Thyroid gland (tissue), 4 donors: ENCODE measurements at regions not wholly inside any gene's neighbourhood (a gene's known extent, or its start where the extent isn't known, plus 50 kb on each side); places are given as distances from the start of the nearest gene placed in this dataset.
A peak's percentile ranks its signal among the peaks of the same experiment; 100 is the strongest.

Experiments used
- DNase-seq, 2 donors: peaks; one replicate each; pipeline ENCODE4 v3.0.0-alpha.2; 2019
- H3K27ac ChIP-seq, 3 donors: fragments of 200-600 bp; sonication (generic); 1 replicate in 2 of 3; 2 replicates in 1 of 3; pipeline ENCODE4 v1.5.1; 2016 to 2019; ENCODE audit warnings: mild to moderate bottlenecking in 1 of 3, moderate library complexity in 1 of 3
- H3K27me3 ChIP-seq: fragments of 200-600 bp; sonication (generic); one replicate; pipeline ENCODE4 v1.5.1; 2019
- H3K36me3 ChIP-seq, 2 donors: fragments of 200-600 bp; sonication (generic); one replicate each; pipeline ENCODE4 v1.5.1; 2016 to 2019
- H3K4me1 ChIP-seq, 2 donors: fragments of 200-600 bp; sonication (generic); one replicate each; pipeline ENCODE4 v1.5.1; 2017 to 2019
- H3K4me3 ChIP-seq, 3 donors: fragments of 200-600 bp; sonication (generic); replicated peaks in 1 of 3; 1 replicate in 2 of 3; 2 replicates in 1 of 3; pipeline ENCODE4 v1.5.1; 2016; ENCODE audit warnings: mild to moderate bottlenecking in 1 of 3
- H3K9me3 ChIP-seq: fragments of 200-600 bp; sonication (generic); one replicate; pipeline ENCODE4 v1.5.1; 2017
- POLR2A ChIP-seq, 2 donors: fragments of 450-650 bp; IDR thresholded peaks; one replicate each; pipeline ENCODE4 v1.6.1; 2017; ENCODE audit warnings: antibody characterized with exemption in 2 of 2, mild to moderate bottlenecking in 2 of 2, moderate library complexity in 1 of 2
- WGBS, 2 donors: methylation state at CpG; one replicate each; pipeline ENCODE4 v1.1.5; 2017; 5-methylcytosine and 5-hydroxymethylcytosine counted together
- intact Hi-C: fragments of 100-400 bp; cut with DNase I; formaldehyde crosslinking; loops from one replicate; pipeline ENCODE4 v1.15.1; 2023
- TF ChIP-seq, protein P1 (sequence below), 6 experiments: fragments of 200-600 bp in 3 of 6; fragments of 450-650 bp in 3 of 6; sonication (generic) in 3 of 6; IDR thresholded peaks; one replicate each; pipeline ENCODE4 v1.5.1; 2016 to 2019; ENCODE audit warnings: antibody characterized with exemption in 6 of 6, mild to moderate bottlenecking in 2 of 6, inconsistent platforms in 1 of 6, moderate library complexity in 1 of 6

- no peak for DNase-seq
- Histone ChIP-seq H3K36me3 (no peaks in the 10 kb centered on the region), H3K9me3 (no peaks in the 10 kb centered on the region), H3K27ac (no peak overlapping the region), H3K4me3 (no peak overlapping the region), H3K27me3 (no peaks in the 10 kb centered on the region), H3K4me1 (peaks cover 0 to 5% of the 10 kb centered on the region in 2 donors)
- WGBS, 2 donors = 77 to 89% methylated on average over 5 of the region's 5 CpGs
- intact Hi-C loops = loop anchor here (5.0 to 10.0 kb wide), 3 partner anchors 104 to 347 kb away; partner anchors contain the start of gene FOXA2
- no peak for TF ChIP-seq POLR2A (IDR thresholded peaks at IDR 0.05)
- TF ChIP-seq, protein P1, sequence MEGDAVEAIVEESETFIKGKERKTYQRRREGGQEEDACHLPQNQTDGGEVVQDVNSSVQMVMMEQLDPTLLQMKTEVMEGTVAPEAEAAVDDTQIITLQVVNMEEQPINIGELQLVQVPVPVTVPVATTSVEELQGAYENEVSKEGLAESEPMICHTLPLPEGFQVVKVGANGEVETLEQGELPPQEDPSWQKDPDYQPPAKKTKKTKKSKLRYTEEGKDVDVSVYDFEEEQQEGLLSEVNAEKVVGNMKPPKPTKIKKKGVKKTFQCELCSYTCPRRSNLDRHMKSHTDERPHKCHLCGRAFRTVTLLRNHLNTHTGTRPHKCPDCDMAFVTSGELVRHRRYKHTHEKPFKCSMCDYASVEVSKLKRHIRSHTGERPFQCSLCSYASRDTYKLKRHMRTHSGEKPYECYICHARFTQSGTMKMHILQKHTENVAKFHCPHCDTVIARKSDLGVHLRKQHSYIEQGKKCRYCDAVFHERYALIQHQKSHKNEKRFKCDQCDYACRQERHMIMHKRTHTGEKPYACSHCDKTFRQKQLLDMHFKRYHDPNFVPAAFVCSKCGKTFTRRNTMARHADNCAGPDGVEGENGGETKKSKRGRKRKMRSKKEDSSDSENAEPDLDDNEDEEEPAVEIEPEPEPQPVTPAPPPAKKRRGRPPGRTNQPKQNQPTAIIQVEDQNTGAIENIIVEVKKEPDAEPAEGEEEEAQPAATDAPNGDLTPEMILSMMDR (IDR thresholded peaks at IDR 0.05) = no peak
Observed at GRCh38 chr20:22689266-22689665, 104.9 kb upstream of the FOXA2 start.

DNA sequence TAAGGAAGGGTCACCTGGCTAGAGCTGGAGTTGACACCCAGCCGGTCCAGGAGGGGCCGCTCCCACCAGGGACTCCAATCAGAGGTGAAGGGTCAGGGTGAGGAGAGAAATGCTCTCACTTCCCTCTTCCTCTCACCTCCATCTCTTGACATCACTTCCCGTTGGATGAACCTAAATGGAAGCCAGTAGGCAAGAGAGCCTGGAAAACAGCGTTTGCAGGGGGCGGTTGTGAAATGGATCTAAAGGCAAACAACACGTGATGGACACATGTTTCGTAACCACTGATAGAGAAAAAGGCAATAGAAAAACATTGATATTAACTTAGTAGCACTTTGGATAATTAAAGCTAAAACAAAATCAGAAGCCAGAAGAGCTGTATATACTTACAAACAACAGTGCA lies 105.6 kb upstream of the FOXA2 start:
- no peaks in the 10 kb centered on the region for H3K36me3 ChIP-seq
- intact Hi-C loops = loop anchor here (5.0 to 10.0 kb wide), 6 partner anchors 105 to 652 kb away; partner anchors contain the start of genes FOXA2 and SSTR4
- WGBS, 2 donors = 90 to 93% methylated on average over 7 of the region's 7 CpGs
- H3K9me3 ChIP-seq = no peaks in the 10 kb centered on the region
- no peak for DNase-seq
- TF ChIP-seq POLR2A (IDR thresholded peaks at IDR 0.05) = no peak
- TF ChIP-seq, protein P1 (IDR thresholded peaks at IDR 0.05) = no peak
- H3K27me3 ChIP-seq = no peaks in the 10 kb centered on the region
- H3K27ac ChIP-seq = no peak overlapping the region
- peaks cover 0 to 4% of the 10 kb centered on the region in 2 donors for H3K4me1 ChIP-seq
- H3K4me3 ChIP-seq = no peak overlapping the region

DNA sequence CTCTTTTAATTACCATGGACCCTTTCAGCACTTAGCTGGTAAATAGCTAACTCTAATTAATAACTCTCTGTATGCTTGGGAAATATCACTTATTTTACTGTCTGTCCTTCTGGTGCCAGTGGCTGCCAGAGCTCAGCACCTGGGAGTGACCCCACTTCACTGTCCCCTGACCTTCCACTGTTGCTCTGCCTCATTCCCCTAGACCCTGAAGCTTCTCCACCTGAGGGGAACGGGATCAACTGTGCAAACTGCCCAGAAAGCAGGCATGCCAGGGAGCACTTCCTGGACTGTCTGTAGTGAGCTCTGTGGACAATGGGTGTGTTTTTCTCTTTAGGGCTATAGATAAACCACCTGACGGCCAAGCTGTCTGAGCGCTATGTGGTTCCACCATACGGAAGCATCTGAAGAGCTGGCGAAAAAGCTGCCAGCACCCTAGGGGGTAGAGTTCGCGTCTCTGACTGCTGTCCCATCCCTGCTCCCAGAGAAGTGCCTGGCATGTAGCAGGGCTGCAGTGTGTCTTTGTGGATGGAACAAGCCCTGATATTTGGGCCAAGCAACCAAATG lies 106.3 kb upstream of the FOXA2 start:
- Histone ChIP-seq H3K4me3 (no peak overlapping the region), H3K9me3 (no peaks in the 10 kb centered on the region), H3K4me1 (peaks cover 0 to 4% of the 10 kb centered on the region in 2 donors), H3K27ac (no peak overlapping the region), H3K36me3 (no peaks in the 10 kb centered on the region), H3K27me3 (no peaks in the 10 kb centered on the region)
- WGBS, 2 donors = 70 to 77% methylated on average over 7 of the region's 7 CpGs
- DNase-seq = no peak
- TF ChIP-seq, protein P1 (IDR thresholded peaks at IDR 0.05) = no peak
- TF ChIP-seq POLR2A (IDR thresholded peaks at IDR 0.05) = no peak
- intact Hi-C loops = loop anchor here (5.0 to 10.0 kb wide), 3 partner anchors 344 to 652 kb away; partner anchors contain the start of gene SSTR4

DNA sequence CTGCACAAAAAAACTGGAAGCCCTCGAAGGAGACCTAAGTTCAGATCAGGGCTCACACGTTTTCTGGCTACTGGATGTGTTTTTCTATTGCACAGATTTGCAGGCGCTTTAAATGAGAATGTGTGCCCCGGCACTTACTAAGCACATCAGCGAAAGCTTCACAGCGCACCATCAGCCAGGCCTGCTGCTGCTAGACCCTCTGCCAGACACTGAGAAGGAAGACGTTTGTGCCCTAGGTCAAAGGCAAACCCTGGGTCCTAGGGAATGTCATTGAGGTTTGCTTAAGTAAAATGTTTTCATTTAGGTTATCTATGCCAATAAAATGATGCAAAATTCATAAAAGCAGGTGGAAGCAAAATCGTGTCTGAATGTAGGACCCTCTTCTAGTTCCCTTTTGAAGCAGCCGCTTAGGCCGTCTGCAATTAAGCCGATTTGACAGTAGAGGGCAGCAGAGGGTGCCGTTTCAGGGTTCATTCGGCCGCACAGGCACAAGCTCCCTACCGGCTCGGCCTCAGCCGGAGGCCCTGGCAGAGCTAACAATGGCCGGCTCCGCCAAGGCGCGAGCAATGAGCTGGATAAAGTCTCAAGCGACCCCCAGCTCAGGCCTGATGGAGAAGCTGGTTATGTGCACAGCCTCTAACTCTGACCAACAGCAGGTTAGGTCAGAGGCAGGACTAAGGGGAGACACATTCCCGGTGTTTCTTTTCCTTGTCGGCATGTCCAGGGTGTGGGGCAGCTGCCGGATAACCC lies 107.2 kb upstream of the FOXA2 start:
- H3K4me3 ChIP-seq = no peak overlapping the region
- DNase-seq = peak; percentile 71 to 78

More for the DNA sequence above, 107.2 kb upstream of the FOXA2 start:
- Histone ChIP-seq H3K4me1 (peaks cover 0 to 4% of the 10 kb centered on the region in 2 donors), H3K27ac (no peak overlapping the region), H3K27me3 (no peaks in the 10 kb centered on the region), H3K9me3 (no peaks in the 10 kb centered on the region), H3K36me3 (no peaks in the 10 kb centered on the region)
- no peak for TF ChIP-seq POLR2A (IDR thresholded peaks at IDR 0.05)
- TF ChIP-seq, protein P1 (IDR thresholded peaks at IDR 0.05) = peak; percentile 85 to 93 (median 89)
- 26 to 28% methylated on average over 24 to 25 of the region's 25 CpGs for WGBS, 2 donors
- intact Hi-C loops = loop anchor here (5.0 to 10.0 kb wide), 3 partner anchors 343 to 651 kb away; partner anchors contain the start of gene SSTR4
